ENCODE measurements at regions not wholly inside any gene's neighbourhood (a gene's known extent, or its start where the extent isn't known, plus 50 kb on each side); places are given as distances from the start of the nearest gene placed in this dataset.

DNA sequence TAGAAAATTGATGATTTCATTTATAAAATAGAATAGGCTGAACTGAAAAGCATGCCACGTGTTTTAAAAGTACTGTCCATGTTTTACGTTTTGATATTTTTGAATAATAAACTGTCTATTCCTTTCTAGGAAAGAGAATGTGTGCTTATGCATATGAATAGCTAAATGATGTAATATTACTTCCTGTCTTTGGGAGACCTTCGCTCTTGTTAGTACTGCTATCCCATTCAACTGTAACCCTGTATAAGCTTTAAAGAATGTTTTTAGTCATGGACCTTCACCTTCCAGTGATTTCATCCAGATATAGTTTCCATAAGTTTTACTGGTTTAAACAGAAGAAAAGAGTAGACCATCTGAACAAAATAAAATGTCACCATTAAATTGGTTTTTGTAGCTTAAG is 274.4 kb upstream of the SEMA3A start:
- no peak overlapping the region for H3K27ac Mint-ChIP-seq
- H3K9me3 Mint-ChIP-seq: no peaks in the 10 kb centered on the region
- peaks cover 5% of the 10 kb centered on the region for H3K4me1 Mint-ChIP-seq
- TF ChIP-seq ZNF331 (CRISPR knock-in tag; IDR thresholded peaks at IDR 0.05; ENCODE audit: low read depth) (no peak), POLR2AphosphoS5 (IDR thresholded peaks at IDR 0.05; ENCODE audit: low read depth) (no peak), JUNB (IDR thresholded peaks at IDR 0.05; ENCODE audit: unreplicated experiment) (no peak), ZNF114 (CRISPR knock-in tag; IDR thresholded peaks at IDR 0.05) (no peak), CREB1 (CRISPR knock-in tag; IDR thresholded peaks at IDR 0.05; ENCODE audit: low read depth) (no peak), EZH2phosphoT487 (IDR thresholded peaks at IDR 0.05; ENCODE audit: unreplicated experiment) (no peak), EZH2 (IDR thresholded peaks at IDR 0.05; ENCODE audit: low read depth, unreplicated experiment) (no peak)
- TF ChIP-seq, protein P1, sequence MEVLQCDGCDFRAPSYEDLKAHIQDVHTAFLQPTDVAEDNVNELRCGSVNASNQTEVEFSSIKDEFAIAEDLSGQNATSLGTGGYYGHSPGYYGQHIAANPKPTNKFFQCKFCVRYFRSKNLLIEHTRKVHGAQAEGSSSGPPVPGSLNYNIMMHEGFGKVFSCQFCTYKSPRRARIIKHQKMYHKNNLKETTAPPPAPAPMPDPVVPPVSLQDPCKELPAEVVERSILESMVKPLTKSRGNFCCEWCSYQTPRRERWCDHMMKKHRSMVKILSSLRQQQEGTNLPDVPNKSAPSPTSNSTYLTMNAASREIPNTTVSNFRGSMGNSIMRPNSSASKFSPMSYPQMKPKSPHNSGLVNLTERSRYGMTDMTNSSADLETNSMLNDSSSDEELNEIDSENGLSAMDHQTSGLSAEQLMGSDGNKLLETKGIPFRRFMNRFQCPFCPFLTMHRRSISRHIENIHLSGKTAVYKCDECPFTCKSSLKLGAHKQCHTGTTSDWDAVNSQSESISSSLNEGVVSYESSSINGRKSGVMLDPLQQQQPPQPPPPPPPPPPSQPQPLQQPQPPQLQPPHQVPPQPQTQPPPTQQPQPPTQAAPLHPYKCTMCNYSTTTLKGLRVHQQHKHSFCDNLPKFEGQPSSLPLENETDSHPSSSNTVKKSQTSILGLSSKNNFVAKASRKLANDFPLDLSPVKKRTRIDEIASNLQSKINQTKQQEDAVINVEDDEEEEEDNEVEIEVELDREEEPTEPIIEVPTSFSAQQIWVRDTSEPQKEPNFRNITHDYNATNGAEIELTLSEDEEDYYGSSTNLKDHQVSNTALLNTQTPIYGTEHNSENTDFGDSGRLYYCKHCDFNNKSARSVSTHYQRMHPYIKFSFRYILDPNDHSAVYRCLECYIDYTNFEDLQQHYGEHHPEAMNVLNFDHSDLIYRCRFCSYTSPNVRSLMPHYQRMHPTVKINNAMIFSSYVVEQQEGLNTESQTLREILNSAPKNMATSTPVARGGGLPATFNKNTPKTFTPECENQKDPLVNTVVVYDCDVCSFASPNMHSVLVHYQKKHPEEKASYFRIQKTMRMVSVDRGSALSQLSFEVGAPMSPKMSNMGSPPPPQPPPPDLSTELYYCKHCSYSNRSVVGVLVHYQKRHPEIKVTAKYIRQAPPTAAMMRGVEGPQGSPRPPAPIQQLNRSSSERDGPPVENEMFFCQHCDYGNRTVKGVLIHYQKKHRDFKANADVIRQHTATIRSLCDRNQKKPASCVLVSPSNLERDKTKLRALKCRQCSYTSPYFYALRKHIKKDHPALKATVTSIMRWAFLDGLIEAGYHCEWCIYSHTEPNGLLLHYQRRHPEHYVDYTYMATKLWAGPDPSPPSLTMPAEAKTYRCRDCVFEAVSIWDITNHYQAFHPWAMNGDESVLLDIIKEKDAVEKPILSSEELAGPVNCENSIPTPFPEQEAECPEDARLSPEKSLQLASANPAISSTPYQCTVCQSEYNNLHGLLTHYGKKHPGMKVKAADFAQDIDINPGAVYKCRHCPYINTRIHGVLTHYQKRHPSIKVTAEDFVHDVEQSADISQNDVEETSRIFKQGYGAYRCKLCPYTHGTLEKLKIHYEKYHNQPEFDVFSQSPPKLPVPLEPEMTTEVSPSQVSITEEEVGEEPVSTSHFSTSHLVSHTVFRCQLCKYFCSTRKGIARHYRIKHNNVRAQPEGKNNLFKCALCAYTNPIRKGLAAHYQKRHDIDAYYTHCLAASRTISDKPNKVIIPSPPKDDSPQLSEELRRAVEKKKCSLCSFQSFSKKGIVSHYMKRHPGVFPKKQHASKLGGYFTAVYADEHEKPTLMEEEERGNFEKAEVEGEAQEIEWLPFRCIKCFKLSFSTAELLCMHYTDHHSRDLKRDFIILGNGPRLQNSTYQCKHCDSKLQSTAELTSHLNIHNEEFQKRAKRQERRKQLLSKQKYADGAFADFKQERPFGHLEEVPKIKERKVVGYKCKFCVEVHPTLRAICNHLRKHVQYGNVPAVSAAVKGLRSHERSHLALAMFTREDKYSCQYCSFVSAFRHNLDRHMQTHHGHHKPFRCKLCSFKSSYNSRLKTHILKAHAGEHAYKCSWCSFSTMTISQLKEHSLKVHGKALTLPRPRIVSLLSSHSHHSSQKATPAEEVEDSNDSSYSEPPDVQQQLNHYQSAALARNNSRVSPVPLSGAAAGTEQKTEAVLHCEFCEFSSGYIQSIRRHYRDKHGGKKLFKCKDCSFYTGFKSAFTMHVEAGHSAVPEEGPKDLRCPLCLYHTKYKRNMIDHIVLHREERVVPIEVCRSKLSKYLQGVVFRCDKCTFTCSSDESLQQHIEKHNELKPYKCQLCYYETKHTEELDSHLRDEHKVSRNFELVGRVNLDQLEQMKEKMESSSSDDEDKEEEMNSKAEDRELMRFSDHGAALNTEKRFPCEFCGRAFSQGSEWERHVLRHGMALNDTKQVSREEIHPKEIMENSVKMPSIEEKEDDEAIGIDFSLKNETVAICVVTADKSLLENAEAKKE (CRISPR knock-in tag; IDR thresholded peaks at IDR 0.05): no peak
- TF ChIP-seq, protein P2, sequence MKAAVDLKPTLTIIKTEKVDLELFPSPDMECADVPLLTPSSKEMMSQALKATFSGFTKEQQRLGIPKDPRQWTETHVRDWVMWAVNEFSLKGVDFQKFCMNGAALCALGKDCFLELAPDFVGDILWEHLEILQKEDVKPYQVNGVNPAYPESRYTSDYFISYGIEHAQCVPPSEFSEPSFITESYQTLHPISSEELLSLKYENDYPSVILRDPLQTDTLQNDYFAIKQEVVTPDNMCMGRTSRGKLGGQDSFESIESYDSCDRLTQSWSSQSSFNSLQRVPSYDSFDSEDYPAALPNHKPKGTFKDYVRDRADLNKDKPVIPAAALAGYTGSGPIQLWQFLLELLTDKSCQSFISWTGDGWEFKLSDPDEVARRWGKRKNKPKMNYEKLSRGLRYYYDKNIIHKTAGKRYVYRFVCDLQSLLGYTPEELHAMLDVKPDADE (IDR thresholded peaks at IDR 0.05): no peak
- H3K27me3 Mint-ChIP-seq (ENCODE audit: insufficient read depth, low read depth, poor library complexity): no peaks in the 10 kb centered on the region
- no peaks in the 10 kb centered on the region; the same call in 2 of the 3 replicates for H3K36me3 Mint-ChIP-seq (ENCODE audit: low read depth)
- Histone ChIP-seq H3K4me1 (ENCODE audit: insufficient read depth) (no peaks in the 10 kb centered on the region), H3F3A (replicated peaks; ENCODE audit: low read depth) (no peaks in the 10 kb centered on the region), H2AFZ (no peak overlapping the region), H3K9me2 (ENCODE audit: insufficient read depth) (no peaks in the 10 kb centered on the region), H3K4me3 (no peak overlapping the region), H3K36me3 (ENCODE audit: insufficient read depth) (no peaks in the 10 kb centered on the region), H3K4me2 (no peak overlapping the region), H3K27ac (ENCODE audit: low read depth) (no peak overlapping the region), H3K27me3 (ENCODE audit: insufficient read depth) (no peaks in the 10 kb centered on the region), H4K20me1 (replicated peaks; ENCODE audit: insufficient read depth) (no peaks in the 10 kb centered on the region), H3K79me2 (replicated peaks; ENCODE audit: insufficient read depth) (no peaks in the 10 kb centered on the region)
- DNase-seq (ENCODE audit: low spot score) (no peak), ATAC-seq (no peak)
- no peak overlapping the region for H3K4me3 Mint-ChIP-seq

Measured in GM23338 (cell line).